ENCODE measurements at regions not wholly inside any gene's neighbourhood (a gene's known extent, or its start where the extent isn't known, plus 50 kb on each side); places are given as distances from the start of the nearest gene placed in this dataset.

- no peak for DNase-seq
These were observed 67.5 kb upstream of the IGFBP3 start for GRCh38 chr7:45988405-45989057.

GRCh38 chr7:45987521-45988290, 66.6 kb upstream of the IGFBP3 start:
- DNase-seq: no peak

- DNase-seq: no peak
These were observed 65.6 kb upstream of the IGFBP3 start for GRCh38 chr7:45986355-45987298.

- no peak for DNase-seq
These were observed 64.8 kb upstream of the IGFBP3 start for GRCh38 chr7:45985902-45986301.

- DNase-seq: no peak
These were observed 63.6 kb upstream of the IGFBP3 start for GRCh38 chr7:45984386-45985295.

- DNase-seq: no peak
These were observed 62.7 kb upstream of the IGFBP3 start for GRCh38 chr7:45983720-45984255.

GRCh38 chr7:45982907-45983719, 62.0 kb upstream of the IGFBP3 start:
- no peak for DNase-seq

- no peak for DNase-seq
These were observed 61.1 kb upstream of the IGFBP3 start for GRCh38 chr7:45982132-45982531.

- DNase-seq: no peak
These were observed 59.9 kb upstream of the IGFBP3 start for GRCh38 chr7:45980973-45981372.

GRCh38 chr7:45980181-45980905, 59.3 kb upstream of the IGFBP3 start:
- no peak for DNase-seq

GRCh38 chr7:45979275-45980180, 58.5 kb upstream of the IGFBP3 start:
- no peak for DNase-seq

- no peak for DNase-seq
These were observed 57.7 kb upstream of the IGFBP3 start for GRCh38 chr7:45978731-45979211.

- DNase-seq: peak in 1 of 3 experiments; percentile 8
These were observed 57.1 kb upstream of the IGFBP3 start for GRCh38 chr7:45978010-45978681.

GRCh38 chr7:45977256-45977780, 56.2 kb upstream of the IGFBP3 start:
- no peak for DNase-seq

GRCh38 chr7:45976485-45976856, 55.4 kb upstream of the IGFBP3 start:
- no peak for DNase-seq

GRCh38 chr7:45975847-45976484, 54.9 kb upstream of the IGFBP3 start:
- DNase-seq: no peak

- DNase-seq: no peak
These were observed 54.3 kb upstream of the IGFBP3 start for GRCh38 chr7:45975367-45975766.
